ENCODE measurements at regions not wholly inside any gene's neighbourhood (a gene's known extent, or its start where the extent isn't known, plus 50 kb on each side); places are given as distances from the start of the nearest gene placed in this dataset.

- no peaks in the 10 kb centered on the region for H3K27me3 ChIP-seq (ENCODE audit: control insufficient read depth, low read length)
- H3K4me2 ChIP-seq (ENCODE audit: low read length), result no peak overlapping the region
- no peaks in the 10 kb centered on the region for H3K4me1 ChIP-seq (ENCODE audit: control insufficient read depth, low read length)
- H3K9me2 ChIP-seq (replicated peaks; ENCODE audit: control insufficient read depth, low read length), result no peaks in the 10 kb centered on the region
- H3K79me2 ChIP-seq (ENCODE audit: control insufficient read depth, low read length), result no peaks in the 10 kb centered on the region
- no peaks in the 10 kb centered on the region for H4K20me1 ChIP-seq (ENCODE audit: control insufficient read depth, insufficient read depth, low read depth, low read length)
- no peaks in the 10 kb centered on the region for H3K36me3 ChIP-seq (ENCODE audit: control insufficient read depth, low read length)
- TF ChIP-seq EZH2phosphoT487 (IDR thresholded peaks at IDR 0.05; ENCODE audit: borderline replicate concordance, low read length), result no peak
- TF ChIP-seq CTCF (IDR thresholded peaks at IDR 0.05; ENCODE audit: low read depth, low read length, poor library complexity, severe bottlenecking), result peak; percentile 41
- no peaks in the 10 kb centered on the region for H3F3A ChIP-seq (ENCODE audit: control insufficient read depth, insufficient read depth)
- no peak overlapping the region for H3K4me3 ChIP-seq (ENCODE audit: low read length)
- H3K27ac ChIP-seq (ENCODE audit: low read depth, low read length), result no peak overlapping the region
- H3K9me3 ChIP-seq (ENCODE audit: control insufficient read depth, insufficient read depth, low read length), result peaks cover 3% of the 10 kb centered on the region; the same call in 1 of the 2 replicates
These were observed 317.8 kb downstream of the CENPW start for GRCh38 chr6:126657561-126658175.

GRCh38 chr6:126660376-126660775 lies 320.5 kb downstream of the CENPW start:
- no peaks in the 10 kb centered on the region for H3K9me3 ChIP-seq (ENCODE audit: control insufficient read depth, insufficient read depth, low read length)
- H3K79me2 ChIP-seq (ENCODE audit: control insufficient read depth, low read length), result no peaks in the 10 kb centered on the region

GRCh38 chr6:126661646-126662045 lies 321.7 kb downstream of the CENPW start:
- Histone ChIP-seq H3K4me3 (ENCODE audit: low read length) (no peak overlapping the region), H4K20me1 (ENCODE audit: control insufficient read depth, insufficient read depth, low read depth, low read length) (no peaks in the 10 kb centered on the region), H3K4me1 (ENCODE audit: control insufficient read depth, low read length) (no peaks in the 10 kb centered on the region), H3K4me2 (ENCODE audit: low read length) (no peak overlapping the region), H3K27ac (ENCODE audit: low read depth, low read length) (no peak overlapping the region), H3F3A (ENCODE audit: control insufficient read depth, insufficient read depth) (no peaks in the 10 kb centered on the region), H3K36me3 (ENCODE audit: control insufficient read depth, low read length) (no peaks in the 10 kb centered on the region), H3K79me2 (ENCODE audit: control insufficient read depth, low read length) (no peaks in the 10 kb centered on the region), H3K9me2 (replicated peaks; ENCODE audit: control insufficient read depth, low read length) (no peaks in the 10 kb centered on the region), H3K9me3 (ENCODE audit: control insufficient read depth, insufficient read depth, low read length) (no peaks in the 10 kb centered on the region), H3K27me3 (ENCODE audit: control insufficient read depth, low read length) (no peaks in the 10 kb centered on the region)
- TF ChIP-seq CTCF (IDR thresholded peaks at IDR 0.05; ENCODE audit: low read depth, low read length, poor library complexity, severe bottlenecking) (no peak), EZH2phosphoT487 (IDR thresholded peaks at IDR 0.05; ENCODE audit: borderline replicate concordance, low read length) (no peak)

More at GRCh38 chr6:126660376-126660775, 320.5 kb downstream of the CENPW start:
- H3K27ac ChIP-seq (ENCODE audit: low read depth, low read length), result no peak overlapping the region
- H3K4me2 ChIP-seq (ENCODE audit: low read length), result no peak overlapping the region
- TF ChIP-seq CTCF (IDR thresholded peaks at IDR 0.05; ENCODE audit: low read depth, low read length, poor library complexity, severe bottlenecking) (no peak), EZH2phosphoT487 (IDR thresholded peaks at IDR 0.05; ENCODE audit: borderline replicate concordance, low read length) (no peak)
- no peaks in the 10 kb centered on the region for H3K27me3 ChIP-seq (ENCODE audit: control insufficient read depth, low read length)
- H3K9me2 ChIP-seq (replicated peaks; ENCODE audit: control insufficient read depth, low read length), result no peaks in the 10 kb centered on the region
- H4K20me1 ChIP-seq (ENCODE audit: control insufficient read depth, insufficient read depth, low read depth, low read length), result no peaks in the 10 kb centered on the region
- H3K36me3 ChIP-seq (ENCODE audit: control insufficient read depth, low read length), result no peaks in the 10 kb centered on the region
- no peak overlapping the region for H3K4me3 ChIP-seq (ENCODE audit: low read length)
- no peaks in the 10 kb centered on the region for H3K4me1 ChIP-seq (ENCODE audit: control insufficient read depth, low read length)
- H3F3A ChIP-seq (ENCODE audit: control insufficient read depth, insufficient read depth), result no peaks in the 10 kb centered on the region
